ENCODE measurements at regions not wholly inside any gene's neighbourhood (a gene's known extent, or its start where the extent isn't known, plus 50 kb on each side); places are given as distances from the start of the nearest gene placed in this dataset.

DNA sequence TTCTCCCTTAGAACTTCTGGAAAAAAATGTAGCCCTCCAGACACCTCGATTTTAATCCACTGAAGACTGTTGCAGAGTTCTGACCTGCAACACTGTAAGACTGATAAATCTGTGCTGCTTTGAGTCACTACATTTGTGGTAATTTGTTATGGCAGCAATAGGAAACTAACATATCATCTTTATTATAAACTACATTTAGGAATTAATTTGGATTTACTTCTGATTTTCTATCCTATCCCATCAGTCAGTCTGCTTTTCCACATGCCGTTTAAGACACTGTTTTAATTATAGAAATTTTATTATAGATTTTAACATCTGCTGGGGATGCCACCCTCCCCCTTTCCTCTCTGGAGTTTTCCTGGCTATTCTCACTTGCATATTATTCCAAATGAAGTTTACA is 375.2 kb downstream of the DUSP6 start:
- intact Hi-C loops (cut with DNase I) = no loop called here
- Histone ChIP-seq H3K9ac (ENCODE audit: low read length in 3 of 3) (no peak overlapping the region), H3K27ac (ENCODE audit: low read depth in 2 of 2, low read length in 2 of 2) (no peak overlapping the region), H3K9me3 (ENCODE audit: control insufficient read depth in 2 of 3, insufficient read depth in 1 of 3, low read length in 3 of 3) (no peaks in the 10 kb centered on the region), H3K36me3 (ENCODE audit: control insufficient read depth in 2 of 3, insufficient read depth in 3 of 3, low read length in 3 of 3) (no peaks in the 10 kb centered on the region), H3K4me3 (ENCODE audit: low read length in 3 of 3) (no peak overlapping the region), H3K4me1 (ENCODE audit: control insufficient read depth in 2 of 3, insufficient read depth in 2 of 3, low read depth in 1 of 3, low read length in 3 of 3) (no peaks in the 10 kb centered on the region), H3K27me3 (ENCODE audit: control insufficient read depth, insufficient read depth, low read length) (no peaks in the 10 kb centered on the region)
- no peak for DNase-seq
- FAIRE-seq = no peak
- TF ChIP-seq, protein P1, sequence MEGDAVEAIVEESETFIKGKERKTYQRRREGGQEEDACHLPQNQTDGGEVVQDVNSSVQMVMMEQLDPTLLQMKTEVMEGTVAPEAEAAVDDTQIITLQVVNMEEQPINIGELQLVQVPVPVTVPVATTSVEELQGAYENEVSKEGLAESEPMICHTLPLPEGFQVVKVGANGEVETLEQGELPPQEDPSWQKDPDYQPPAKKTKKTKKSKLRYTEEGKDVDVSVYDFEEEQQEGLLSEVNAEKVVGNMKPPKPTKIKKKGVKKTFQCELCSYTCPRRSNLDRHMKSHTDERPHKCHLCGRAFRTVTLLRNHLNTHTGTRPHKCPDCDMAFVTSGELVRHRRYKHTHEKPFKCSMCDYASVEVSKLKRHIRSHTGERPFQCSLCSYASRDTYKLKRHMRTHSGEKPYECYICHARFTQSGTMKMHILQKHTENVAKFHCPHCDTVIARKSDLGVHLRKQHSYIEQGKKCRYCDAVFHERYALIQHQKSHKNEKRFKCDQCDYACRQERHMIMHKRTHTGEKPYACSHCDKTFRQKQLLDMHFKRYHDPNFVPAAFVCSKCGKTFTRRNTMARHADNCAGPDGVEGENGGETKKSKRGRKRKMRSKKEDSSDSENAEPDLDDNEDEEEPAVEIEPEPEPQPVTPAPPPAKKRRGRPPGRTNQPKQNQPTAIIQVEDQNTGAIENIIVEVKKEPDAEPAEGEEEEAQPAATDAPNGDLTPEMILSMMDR (IDR thresholded peaks at IDR 0.05; ENCODE audit: borderline replicate concordance, extremely low read depth, insufficient read depth) = no peak

DNA sequence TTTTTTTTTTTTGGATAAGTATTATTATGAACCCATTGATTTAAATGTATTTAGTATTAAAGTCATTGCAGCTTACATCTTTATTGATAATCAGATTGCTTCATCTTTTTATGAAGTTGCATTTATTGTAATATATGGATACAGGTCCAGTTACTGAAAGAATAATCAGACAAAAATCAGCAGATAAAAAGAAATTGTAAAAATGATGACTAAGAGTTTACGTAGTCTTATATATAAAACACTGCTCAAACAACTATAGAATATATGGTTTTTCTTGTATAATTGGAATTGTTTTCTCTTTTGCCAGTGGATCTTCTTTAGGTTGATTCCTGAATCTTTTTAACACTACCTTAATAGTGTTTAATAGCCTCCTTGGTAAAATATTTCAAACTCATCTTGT is 378.3 kb downstream of the DUSP6 start:
- H3K9ac ChIP-seq (ENCODE audit: low read length in 3 of 3) = no peak overlapping the region
- no peaks in the 10 kb centered on the region for H3K27me3 ChIP-seq (ENCODE audit: control insufficient read depth, insufficient read depth, low read length)
- FAIRE-seq = no peak
- no peak for DNase-seq
- TF ChIP-seq, protein P1 (IDR thresholded peaks at IDR 0.05; ENCODE audit: borderline replicate concordance, extremely low read depth, insufficient read depth) = no peak
- H3K9me3 ChIP-seq (ENCODE audit: control insufficient read depth in 2 of 3, insufficient read depth in 1 of 3, low read length in 3 of 3) = no peaks in the 10 kb centered on the region
- H3K4me1 ChIP-seq (ENCODE audit: control insufficient read depth in 2 of 3, insufficient read depth in 2 of 3, low read depth in 1 of 3, low read length in 3 of 3) = no peaks in the 10 kb centered on the region
- intact Hi-C loops (cut with DNase I) = no loop called here
- no peak overlapping the region for H3K27ac ChIP-seq (ENCODE audit: low read depth in 2 of 2, low read length in 2 of 2)
- no peaks in the 10 kb centered on the region for H3K36me3 ChIP-seq (ENCODE audit: control insufficient read depth in 2 of 3, insufficient read depth in 3 of 3, low read length in 3 of 3)
- no peak overlapping the region for H3K4me3 ChIP-seq (ENCODE audit: low read length in 3 of 3)

DNA sequence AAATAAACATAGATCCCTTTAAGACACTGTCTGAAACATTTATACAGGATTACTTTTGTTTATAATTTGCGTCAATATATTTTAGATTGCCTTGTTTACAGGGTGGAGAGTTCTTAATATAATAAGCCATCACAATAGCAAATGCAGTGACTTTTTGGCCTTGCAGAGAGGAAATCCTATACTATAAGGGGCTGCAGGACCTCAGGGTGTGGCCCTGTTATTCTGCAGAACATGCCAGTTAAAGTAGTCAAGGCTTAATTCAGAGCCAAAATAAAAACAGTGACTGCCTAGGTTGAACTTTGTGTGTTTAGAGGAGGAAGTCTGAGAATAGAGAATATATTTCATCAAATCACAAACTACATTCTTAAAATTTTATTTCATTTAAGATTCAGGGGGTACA is 381.6 kb downstream of the DUSP6 start:
- Histone ChIP-seq H3K9me3 (ENCODE audit: control insufficient read depth in 2 of 3, insufficient read depth in 1 of 3, low read length in 3 of 3) (no peaks in the 10 kb centered on the region), H3K36me3 (ENCODE audit: control insufficient read depth in 2 of 3, insufficient read depth in 3 of 3, low read length in 3 of 3) (no peaks in the 10 kb centered on the region), H3K27ac (ENCODE audit: low read depth in 2 of 2, low read length in 2 of 2) (no peak overlapping the region), H3K9ac (ENCODE audit: low read length in 3 of 3) (no peak overlapping the region), H3K4me1 (ENCODE audit: control insufficient read depth in 2 of 3, insufficient read depth in 2 of 3, low read depth in 1 of 3, low read length in 3 of 3) (no peaks in the 10 kb centered on the region), H3K27me3 (ENCODE audit: control insufficient read depth, insufficient read depth, low read length) (no peaks in the 10 kb centered on the region), H3K4me3 (ENCODE audit: low read length in 3 of 3) (no peak overlapping the region)
- intact Hi-C loops (cut with DNase I) = no loop called here
- FAIRE-seq = no peak
- peak in 1 of 5 donors; percentile 11 for DNase-seq
- TF ChIP-seq, protein P1 (IDR thresholded peaks at IDR 0.05; ENCODE audit: borderline replicate concordance, extremely low read depth, insufficient read depth) = no peak

DNA sequence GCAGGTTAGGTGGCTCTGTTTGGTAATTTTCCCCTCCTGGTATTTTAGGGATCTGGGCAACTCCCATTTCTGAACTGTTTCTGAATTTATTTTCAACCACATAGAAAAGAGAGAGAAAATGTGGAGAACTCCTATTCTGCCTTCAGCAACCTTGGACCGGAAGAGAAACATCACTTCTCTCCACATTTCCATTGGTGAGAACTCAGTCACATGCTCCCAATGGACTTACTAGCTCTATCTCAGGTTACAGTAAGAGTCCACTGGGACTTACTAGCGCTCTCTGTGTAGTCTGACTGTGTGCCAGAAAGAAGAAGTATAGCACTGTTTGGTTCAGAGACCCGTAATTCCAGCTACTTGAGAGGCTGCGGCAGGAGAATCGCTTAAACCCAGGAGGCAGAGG is 383.2 kb downstream of the DUSP6 start:
- DNase-seq = no peak
- TF ChIP-seq, protein P1 (IDR thresholded peaks at IDR 0.05; ENCODE audit: borderline replicate concordance, extremely low read depth, insufficient read depth) = no peak
- Histone ChIP-seq H3K27me3 (ENCODE audit: control insufficient read depth, insufficient read depth, low read length) (no peaks in the 10 kb centered on the region), H3K36me3 (ENCODE audit: control insufficient read depth in 2 of 3, insufficient read depth in 3 of 3, low read length in 3 of 3) (no peaks in the 10 kb centered on the region), H3K4me1 (ENCODE audit: control insufficient read depth in 2 of 3, insufficient read depth in 2 of 3, low read depth in 1 of 3, low read length in 3 of 3) (no peaks in the 10 kb centered on the region), H3K27ac (ENCODE audit: low read depth in 2 of 2, low read length in 2 of 2) (no peak overlapping the region), H3K9me3 (ENCODE audit: control insufficient read depth in 2 of 3, insufficient read depth in 1 of 3, low read length in 3 of 3) (no peaks in the 10 kb centered on the region), H3K9ac (ENCODE audit: low read length in 3 of 3) (no peak overlapping the region), H3K4me3 (ENCODE audit: low read length in 3 of 3) (no peak overlapping the region)
- FAIRE-seq = no peak
- intact Hi-C loops (cut with DNase I) = no loop called here

Measured in kidney (tissue), 13 donors.